K562 (cell line): ENCODE measurements at regions not wholly inside any gene's neighbourhood (a gene's known extent, or its start where the extent isn't known, plus 50 kb on each side); places are given as distances from the start of the nearest gene placed in this dataset.

Experiments used
- ATAC-seq: fragments of 200-7000 bp; cut with Tn5 transposase; 3 replicates; pipeline ENCODE4 v1.9.1; 2020; ENCODE audit warnings: moderate library complexity
- BruUV-seq: library from RNA; stranded (reverse); fragments of 400-500 nt; replicated peaks from 2 replicates; lab custom pipeline; 2021; lab: Mats Ljungman, UMichigan
- CTCF ChIA-PET: fragments of 300-600 bp; formaldehyde crosslinking; extraction: SDS; loops from one replicate; lab custom pipeline; 2021; ENCODE audit warnings: low intra/inter-chr PET ratio; lab: Yijun Ruan, JAX
- POLR2A ChIA-PET: fragments of 300-600, 350-650 bp; sonication (Branson Sonifier 250); formaldehyde crosslinking; extraction: SDS; loops from one replicate; lab custom pipeline; 2021; ENCODE audit warnings: antibody characterized with exemption, inconsistent platforms; lab: Yijun Ruan, JAX
- DNase-seq, 4 experiments: peaks; one replicate each; pipeline versions ENCODE4 v3.0.0 to v3.0.0-alpha.2; 2011 to 2018; ENCODE audit warnings: low spot score in 3 of 4, mixed read lengths in 3 of 4; ENCODE audit errors: extremely low read depth in 1 of 4
- FAIRE-seq: peaks from 2 replicates; lab custom pipeline; 2011; peaks lifted over from hg19 to GRCh38; lab: Jason Lieb, UNC
- H2AFZ ChIP-seq: 2 replicates; pipeline ENCODE4 v1.6.0; 2011; ENCODE audit warnings: low read depth, low read length, control low read depth, inconsistent platforms
- H3K27ac ChIP-seq: fragments of 200-600 bp; 3 replicates; pipeline ENCODE4 v1.8.0; 2011; ENCODE audit warnings: low read depth, mild to moderate bottlenecking, control low read depth, inconsistent platforms, low read length, moderate library complexity, mixed read lengths; ENCODE audit errors: extremely low read depth
- H3K27me3 ChIP-seq, 2 experiments: fragments of 300-600 bp in 1 of 2; 2 replicates in 1 of 2; 3 replicates in 1 of 2; pipeline versions ENCODE4 v1.6.0 to v1.8.0; 2011; ENCODE audit warnings: inconsistent platforms in 2 of 2, low read length in 2 of 2, mild to moderate bottlenecking in 1 of 2, mixed read lengths in 1 of 2, moderate library complexity in 1 of 2; ENCODE audit not compliant: control insufficient read depth in 2 of 2, insufficient read depth in 2 of 2
- H3K36me3 ChIP-seq: fragments of 300-600 bp; 3 replicates; pipeline ENCODE4 v1.8.0; 2011; ENCODE audit warnings: mild to moderate bottlenecking, low read length, inconsistent platforms; ENCODE audit not compliant: control insufficient read depth, insufficient read depth
- H3K4me1 ChIP-seq, 2 experiments: fragments of 200-600 bp in 1 of 2; replicated peaks in 1 of 2; 2 replicates in 1 of 2; 3 replicates in 1 of 2; pipeline versions ENCODE4 v1.5.1 to v1.8.0; 2011; ENCODE audit warnings: inconsistent platforms in 2 of 2, low read length in 2 of 2, mild to moderate bottlenecking in 1 of 2, mixed read lengths in 1 of 2, moderate library complexity in 1 of 2; ENCODE audit not compliant: control insufficient read depth in 2 of 2, insufficient read depth in 2 of 2
- H3K4me2 ChIP-seq: 2 replicates; pipeline ENCODE4 v1.6.1; 2011; ENCODE audit warnings: low read length, control low read depth, inconsistent platforms, mixed read lengths; ENCODE audit not compliant: insufficient read depth
- H3K4me3 ChIP-seq: fragments of 200-600 bp; sonication (generic), shearing (Covaris generic); 2 replicates; pipeline ENCODE4 v1.5.1; 2016; ENCODE audit warnings: control low read depth, inconsistent platforms
- H3K79me2 ChIP-seq: fragments of 200-600 bp; 3 replicates; pipeline ENCODE4 v1.8.0; 2011; ENCODE audit warnings: low read length, inconsistent platforms; ENCODE audit not compliant: control insufficient read depth, insufficient read depth
- H3K9ac ChIP-seq, 2 experiments: 2 replicates each; pipeline versions ENCODE4 v1.6.0 to v1.6.1; 2011; ENCODE audit warnings: low read depth in 2 of 2, low read length in 2 of 2, control low read depth in 1 of 2, inconsistent platforms in 1 of 2, mild to moderate bottlenecking in 1 of 2, mixed read lengths in 1 of 2; ENCODE audit not compliant: insufficient read depth in 1 of 2
- H3K9me1 ChIP-seq: one replicate; pipeline ENCODE4 v1.6.0; 2011; ENCODE audit warnings: inconsistent platforms, mild to moderate bottlenecking, low read length, moderate library complexity; ENCODE audit not compliant: control insufficient read depth, insufficient read depth
- H3K9me3 ChIP-seq: replicated peaks from 2 replicates; pipeline ENCODE4 v1.5.1; 2011; ENCODE audit warnings: low read depth, low read length, inconsistent platforms; ENCODE audit not compliant: control insufficient read depth, insufficient read depth
- H4K20me1 ChIP-seq: replicated peaks from 2 replicates; pipeline ENCODE4 v1.6.1; 2011; ENCODE audit warnings: low read length, inconsistent platforms, mixed read lengths; ENCODE audit not compliant: control insufficient read depth, insufficient read depth
- BRD9 ChIP-seq: fragments of 450-650 bp; IDR thresholded peaks from 2 replicates; pipeline ENCODE4 v1.6.1; 2018; ENCODE audit warnings: low read depth; ENCODE audit not compliant: partially characterized antibody
- GABPA ChIP-seq: fragments of 200-800 bp; sonication (Bioruptor generic); conservative IDR thresholded peaks from 2 replicates; pipeline ENCODE4 v1.6.1; 2016; ENCODE audit warnings: low read depth, missing genetic modification characterization, missing compliant biosample characterization
- KAT7 ChIP-seq: sonication (generic); formaldehyde crosslinking; IDR thresholded peaks from 2 replicates; pipeline ENCODE4 v1.8.0; 2022; ENCODE audit warnings: missing genetic modification reagents, mild to moderate bottlenecking, borderline replicate concordance
- MEF2A ChIP-seq: IDR thresholded peaks from 2 replicates; pipeline ENCODE4 v1.6.1; 2011; ENCODE audit warnings: low read depth, mild to moderate bottlenecking, low read length, moderate library complexity; ENCODE audit not compliant: control insufficient read depth
- NCOA4 ChIP-seq: fragments of 450-650 bp; IDR thresholded peaks from 2 replicates; pipeline ENCODE4 v1.6.1; 2018; ENCODE audit warnings: mild to moderate bottlenecking; ENCODE audit not compliant: partially characterized antibody
- NR2C1 ChIP-seq, 2 experiments: fragments of 450-650 bp; IDR thresholded peaks; 2 replicates each; pipeline ENCODE4 v1.6.1; 2017; ENCODE audit warnings: mild to moderate bottlenecking in 2 of 2, antibody characterized with exemption in 1 of 2, inconsistent platforms in 1 of 2, missing compliant biosample characterization in 1 of 2, missing genetic modification characterization in 1 of 2
- RB1 ChIP-seq: fragments of 450-650 bp; IDR thresholded peaks from 2 replicates; pipeline ENCODE4 v1.6.1; 2017; ENCODE audit warnings: low read depth, mild to moderate bottlenecking
- RUNX1 ChIP-seq: sonication (generic); IDR thresholded peaks from 2 replicates; pipeline ENCODE4 v1.6.1; 2016; ENCODE audit warnings: antibody characterized with exemption, low read depth
- SMAD1 ChIP-seq: fragments of 150-350 bp; IDR thresholded peaks from 2 replicates; pipeline ENCODE4 v1.6.1; 2014; ENCODE audit warnings: low read length, low read depth; ENCODE audit not compliant: partially characterized antibody
- SMARCE1 ChIP-seq: fragments of 450-650 bp; IDR thresholded peaks from 2 replicates; pipeline ENCODE4 v1.7.1; 2016; ENCODE audit warnings: mild to moderate bottlenecking
- SOX6 ChIP-seq: fragments of 450-650 bp; IDR thresholded peaks from 2 replicates; pipeline ENCODE4 v1.6.1; 2014; ENCODE audit warnings: mild to moderate bottlenecking
- TAL1 ChIP-seq: fragments of 450-650 bp; IDR thresholded peaks from 2 replicates; pipeline ENCODE4 v1.6.1; 2016; ENCODE audit warnings: mild to moderate bottlenecking
- TBL1XR1 ChIP-seq, 2 experiments: IDR thresholded peaks; 2 replicates each; pipeline ENCODE4 v1.6.1; 2012; ENCODE audit warnings: improper control_type of control experiment in 2 of 2, low read length in 2 of 2, mild to moderate bottlenecking in 1 of 2
- ZFP91 ChIP-seq: sonication (generic); formaldehyde crosslinking; IDR thresholded peaks from 2 replicates; pipeline ENCODE4 v1.8.0; 2022; ENCODE audit warnings: mild to moderate bottlenecking, missing genetic modification reagents
- ZNF134 ChIP-seq: fragments of 250-450 bp; sonication (Bioruptor Pico); conservative IDR thresholded peaks from 2 replicates; pipeline ENCODE4 v1.4.0; 2020
- ZNF780A ChIP-seq: fragments of 250-450 bp; sonication (Bioruptor Pico); IDR thresholded peaks from 2 replicates; pipeline ENCODE4 v1.5.0; 2021; ENCODE audit warnings: mild to moderate bottlenecking
- WGBS: fragments of 100-300 bp; shearing (Covaris generic); methylation state at CpG from one replicate; pipeline ENCODE4 v1.1.6; 2016; ENCODE audit warnings: low coverage, mixed read lengths; ENCODE audit not compliant: insufficient coverage; ENCODE audit errors: missing lambda C conversion rate; 5-methylcytosine and 5-hydroxymethylcytosine counted together
- in situ Hi-C: fragments of 300-500 bp; cut with MboI; formaldehyde crosslinking; loops from 4 replicates; pipeline ENCODE4 v1.15.0; 2018; ENCODE audit warnings: inconsistent platforms, mixed read lengths
- intact Hi-C: fragments of 100-400 bp; cut with micrococcal nuclease; formaldehyde crosslinking; loops from 2 replicates; pipeline ENCODE4 v1.14.2; 2022
- TF ChIP-seq, protein P1 (sequence below): sonication (generic); formaldehyde crosslinking; IDR thresholded peaks from 2 replicates; pipeline ENCODE4 v1.8.1; 2022; ENCODE audit warnings: missing genetic modification reagents
- TF ChIP-seq, protein P2 (sequence below): fragments of 250-450 bp; sonication (Bioruptor Pico); IDR thresholded peaks from 2 replicates; pipeline ENCODE4 v1.5.0; 2021
- TF ChIP-seq, protein P3 (sequence below), 2 experiments: fragments of 450-650 bp; IDR thresholded peaks; 2 replicates each; pipeline ENCODE4 v1.6.1; 2016

DNA sequence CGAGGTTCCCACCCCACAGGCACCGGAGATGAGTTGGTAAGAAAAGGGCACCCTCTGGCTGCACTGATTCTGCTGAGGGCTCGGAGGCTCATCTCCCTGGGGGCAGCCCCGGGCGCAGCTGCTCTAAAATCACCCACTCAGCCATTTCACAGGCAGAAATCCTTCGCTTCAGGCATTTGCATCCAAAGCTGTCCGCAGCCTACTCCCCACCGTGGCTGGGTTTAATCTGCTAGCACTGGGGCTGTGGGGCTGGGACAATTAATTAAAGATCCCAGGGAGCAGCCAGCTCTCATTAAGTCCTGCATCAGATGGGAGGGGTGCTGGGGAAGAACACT is 104.3 kb upstream of the PRR20G start:
- ChIA-PET POLR2A (no interaction called here), CTCF (no interaction called here)
- no peak overlapping the region for H3K4me2 ChIP-seq
- H2AFZ ChIP-seq = no peak overlapping the region
- no TSS peak for BruUV-seq
- no peaks in the 10 kb centered on the region for H3K4me1 ChIP-seq
- H3K4me3 ChIP-seq = no peak overlapping the region
- no peaks in the 10 kb centered on the region for H3K79me2 ChIP-seq
- in situ Hi-C loops = no loop called here
- no peaks in the 10 kb centered on the region for H3K36me3 ChIP-seq
- no peak for FAIRE-seq
- H4K20me1 ChIP-seq = no peaks in the 10 kb centered on the region; the same call in 1 of the 2 replicates
- 0% methylated on average over 7 of the region's 8 CpGs for WGBS
- H3K9me3 ChIP-seq = no peaks in the 10 kb centered on the region
- ATAC-seq = no peak
- H3K27ac ChIP-seq = no peak overlapping the region
- H3K27me3 ChIP-seq = peaks cover 0 to 14% of the 10 kb centered on the region in 2 experiments; a peak in 2 of 5 replicates
- no peak for TF ChIP-seq SMAD1
- no peak for TF ChIP-seq SOX6
- no peak for TF ChIP-seq ZNF134 (CRISPR knock-in tag)
- no peak for TF ChIP-seq GABPA (tag)
- no peak for TF ChIP-seq NCOA4
- TF ChIP-seq ZNF780A = no peak
- TF ChIP-seq BRD9 = no peak
- TF ChIP-seq, protein P1, sequence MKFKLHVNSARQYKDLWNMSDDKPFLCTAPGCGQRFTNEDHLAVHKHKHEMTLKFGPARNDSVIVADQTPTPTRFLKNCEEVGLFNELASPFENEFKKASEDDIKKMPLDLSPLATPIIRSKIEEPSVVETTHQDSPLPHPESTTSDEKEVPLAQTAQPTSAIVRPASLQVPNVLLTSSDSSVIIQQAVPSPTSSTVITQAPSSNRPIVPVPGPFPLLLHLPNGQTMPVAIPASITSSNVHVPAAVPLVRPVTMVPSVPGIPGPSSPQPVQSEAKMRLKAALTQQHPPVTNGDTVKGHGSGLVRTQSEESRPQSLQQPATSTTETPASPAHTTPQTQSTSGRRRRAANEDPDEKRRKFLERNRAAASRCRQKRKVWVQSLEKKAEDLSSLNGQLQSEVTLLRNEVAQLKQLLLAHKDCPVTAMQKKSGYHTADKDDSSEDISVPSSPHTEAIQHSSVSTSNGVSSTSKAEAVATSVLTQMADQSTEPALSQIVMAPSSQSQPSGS (CRISPR knock-in tag) = no peak
- TF ChIP-seq RUNX1 = no peak
- no peak for TF ChIP-seq ZFP91 (CRISPR knock-in tag)
- TF ChIP-seq RB1 = no peak
- TF ChIP-seq, protein P2, sequence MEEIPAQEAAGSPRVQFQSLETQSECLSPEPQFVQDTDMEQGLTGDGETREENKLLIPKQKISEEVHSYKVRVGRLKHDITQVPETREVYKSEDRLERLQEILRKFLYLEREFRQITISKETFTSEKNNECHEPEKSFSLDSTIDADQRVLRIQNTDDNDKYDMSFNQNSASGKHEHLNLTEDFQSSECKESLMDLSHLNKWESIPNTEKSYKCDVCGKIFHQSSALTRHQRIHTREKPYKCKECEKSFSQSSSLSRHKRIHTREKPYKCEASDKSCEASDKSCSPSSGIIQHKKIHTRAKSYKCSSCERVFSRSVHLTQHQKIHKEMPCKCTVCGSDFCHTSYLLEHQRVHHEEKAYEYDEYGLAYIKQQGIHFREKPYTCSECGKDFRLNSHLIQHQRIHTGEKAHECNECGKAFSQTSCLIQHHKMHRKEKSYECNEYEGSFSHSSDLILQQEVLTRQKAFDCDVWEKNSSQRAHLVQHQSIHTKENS = no peak
- no peak for TF ChIP-seq KAT7
- TF ChIP-seq TBL1XR1 (IDR thresholded peaks at IDR 0.05; ENCODE audit: low read length in 2 of 2) = no peak
- no peak for TF ChIP-seq MEF2A
- TF ChIP-seq, protein P3, sequence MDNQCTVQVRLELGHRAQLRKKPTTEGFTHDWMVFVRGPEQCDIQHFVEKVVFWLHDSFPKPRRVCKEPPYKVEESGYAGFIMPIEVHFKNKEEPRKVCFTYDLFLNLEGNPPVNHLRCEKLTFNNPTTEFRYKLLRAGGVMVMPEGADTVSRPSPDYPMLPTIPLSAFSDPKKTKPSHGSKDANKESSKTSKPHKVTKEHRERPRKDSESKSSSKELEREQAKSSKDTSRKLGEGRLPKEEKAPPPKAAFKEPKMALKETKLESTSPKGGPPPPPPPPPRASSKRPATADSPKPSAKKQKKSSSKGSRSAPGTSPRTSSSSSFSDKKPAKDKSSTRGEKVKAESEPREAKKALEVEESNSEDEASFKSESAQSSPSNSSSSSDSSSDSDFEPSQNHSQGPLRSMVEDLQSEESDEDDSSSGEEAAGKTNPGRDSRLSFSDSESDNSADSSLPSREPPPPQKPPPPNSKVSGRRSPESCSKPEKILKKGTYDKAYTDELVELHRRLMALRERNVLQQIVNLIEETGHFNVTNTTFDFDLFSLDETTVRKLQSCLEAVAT (IDR thresholded peaks at IDR 0.05) = no peak
- no peak for TF ChIP-seq SMARCE1
- no peak for TF ChIP-seq NR2C1 (IDR thresholded peaks at IDR 0.05)
- no peak for TF ChIP-seq NR2C1 (tag; IDR thresholded peaks at IDR 0.05)
- TF ChIP-seq TAL1 = no peak
- TF ChIP-seq, all 486 proteins: peak for 0
- no peak overlapping the region for H3K9ac ChIP-seq
- no peak for DNase-seq
- intact Hi-C loops = no loop called here
- peaks cover 2% of the 10 kb centered on the region for H3K9me1 ChIP-seq
